Tibial artery (tissue), 4 donors: ENCODE measurements at regions not wholly inside any gene's neighbourhood (a gene's known extent, or its start where the extent isn't known, plus 50 kb on each side); places are given as distances from the start of the nearest gene placed in this dataset.

Experiments
- DNase-seq, 2 donors: peaks; one replicate each; pipeline ENCODE4 v3.0.0-alpha.2; 2019
- H3K27ac ChIP-seq, 2 donors: fragments of 200-600 bp; sonication (generic) in 1 of 2; 1 replicate in 1 of 2; 2 replicates in 1 of 2; pipeline ENCODE4 v1.5.1; 2018 to 2019; ENCODE audit warnings: mild to moderate bottlenecking in 1 of 2
- H3K27me3 ChIP-seq, 2 donors: fragments of 200-600 bp; sonication (generic) in 1 of 2; one replicate each; pipeline versions ENCODE4 v1.5.1 to v1.6.0; 2016 to 2019
- H3K36me3 ChIP-seq, 3 donors: fragments of 200-600 bp; sonication (generic) in 2 of 3; one replicate each; pipeline ENCODE4 v1.5.1; 2016 to 2019; ENCODE audit warnings: mild to moderate bottlenecking in 2 of 3
- H3K4me1 ChIP-seq, 4 donors: fragments of 200-600 bp; sonication (generic) in 2 of 4; 1 replicate in 3 of 4; 2 replicates in 1 of 4; pipeline ENCODE4 v1.5.1; 2016 to 2019
- H3K4me3 ChIP-seq, 2 donors: fragments of 200-600 bp; sonication (generic) in 1 of 2; 1 replicate in 1 of 2; 2 replicates in 1 of 2; pipeline ENCODE4 v1.5.1; 2018 to 2019; ENCODE audit warnings: mild to moderate bottlenecking in 2 of 2
- H3K9me3 ChIP-seq, 3 donors: fragments of 200-600 bp; sonication (generic) in 1 of 3; one replicate each; pipeline ENCODE4 v1.5.1; 2016 to 2019
- CTCF ChIP-seq, 2 experiments: fragments of 200-600 bp in 1 of 2; fragments of 450-650 bp in 1 of 2; IDR thresholded peaks; one replicate each; pipeline ENCODE4 v1.5.1; 2017 to 2019; ENCODE audit warnings: antibody characterized with exemption in 2 of 2, mild to moderate bottlenecking in 1 of 2, moderate library complexity in 1 of 2
- intact Hi-C: fragments of 100-400 bp; cut with DNase I; formaldehyde crosslinking; loops from one replicate; pipeline ENCODE4 v1.15.0; 2023; ENCODE audit warnings: low total_unique reads

GRCh38 chr18:61948281-61948741 is 55.5 kb upstream of the RNF152 start:
- Histone ChIP-seq H3K36me3 (no peaks in the 10 kb centered on the region), H3K27ac (no peak overlapping the region), H3K9me3 (no peaks in the 10 kb centered on the region), H3K4me3 (no peak overlapping the region), H3K27me3 (no peaks in the 10 kb centered on the region), H3K4me1 (peaks cover 0 to 28% (median 5%) of the 10 kb centered on the region in 4 donors)
- no peak for TF ChIP-seq CTCF (IDR thresholded peaks at IDR 0.05)
- intact Hi-C loops, result no loop called here
- DNase-seq, result no peak

- Histone ChIP-seq H3K36me3 (no peaks in the 10 kb centered on the region), H3K27me3 (no peaks in the 10 kb centered on the region), H3K27ac (no peak overlapping the region), H3K9me3 (no peaks in the 10 kb centered on the region), H3K4me1 (peaks cover 0 to 28% (median 5%) of the 10 kb centered on the region in 4 donors), H3K4me3 (no peak overlapping the region)
- TF ChIP-seq CTCF (IDR thresholded peaks at IDR 0.05), result no peak
- DNase-seq, result no peak
- intact Hi-C loops, result loop anchor here (2.0 kb wide), 1 partner anchor 22 kb away; no protein-coding TSS in a partner anchor
These were observed 53.6 kb upstream of the RNF152 start for GRCh38 chr18:61946449-61946848.

GRCh38 chr18:61943175-61943964 is 50.6 kb upstream of the RNF152 start:
- H3K36me3 ChIP-seq, result no peaks in the 10 kb centered on the region
- H3K9me3 ChIP-seq, result no peaks in the 10 kb centered on the region
- no peaks in the 10 kb centered on the region for H3K27me3 ChIP-seq
- H3K4me3 ChIP-seq, result no peak overlapping the region
- H3K4me1 ChIP-seq, result peaks cover 0 to 11% (median 2%) of the 10 kb centered on the region in 4 donors
- no peak for TF ChIP-seq CTCF (IDR thresholded peaks at IDR 0.05)
- intact Hi-C loops, result loop anchor here (5.0 kb wide), 1 partner anchor 59 kb away; no protein-coding TSS in a partner anchor
- H3K27ac ChIP-seq, result no peak overlapping the region
- DNase-seq, result no peak
